Hepatocyte (in vitro differentiated cells): ENCODE measurements at regions not wholly inside any gene's neighbourhood (a gene's known extent, or its start where the extent isn't known, plus 50 kb on each side); places are given as distances from the start of the nearest gene placed in this dataset.

Experiments
- DNase-seq: peaks from one replicate; pipeline ENCODE4 v3.0.0-alpha.2; 2016; ENCODE audit warnings: low spot score
- H2AFZ ChIP-seq: fragments of 200-600 bp; sonication (generic); 2 replicates; pipeline ENCODE4 v1.6.0; 2016; ENCODE audit warnings: antibody characterized with exemption, mild to moderate bottlenecking
- H3K27ac ChIP-seq: fragments of 200-600 bp; sonication (generic); 2 replicates; pipeline ENCODE4 v1.5.1; 2016; ENCODE audit warnings: mild to moderate bottlenecking
- H3K27me3 ChIP-seq: fragments of 200-600 bp; sonication (generic); 2 replicates; pipeline ENCODE4 v1.6.1; 2016
- H3K36me3 ChIP-seq: fragments of 200-600 bp; sonication (generic); replicated peaks from 2 replicates; pipeline ENCODE4 v1.5.1; 2016; ENCODE audit warnings: low read depth; ENCODE audit not compliant: insufficient read depth
- H3K4me1 ChIP-seq: fragments of 200-600 bp; sonication (generic); 2 replicates; pipeline ENCODE4 v1.5.1; 2016; ENCODE audit warnings: mild to moderate bottlenecking, moderate library complexity; ENCODE audit not compliant: insufficient read depth
- H3K4me2 ChIP-seq: fragments of 200-600 bp; sonication (generic); 2 replicates; pipeline ENCODE4 v1.6.0; 2016
- H3K4me3 ChIP-seq: fragments of 200-600 bp; sonication (generic); 2 replicates; pipeline ENCODE4 v1.5.1; 2016; ENCODE audit warnings: mild to moderate bottlenecking
- H3K79me2 ChIP-seq: fragments of 200-600 bp; sonication (generic); 2 replicates; pipeline ENCODE4 v1.6.0; 2017; ENCODE audit warnings: mild to moderate bottlenecking
- H3K9me2 ChIP-seq: fragments of 200-600 bp; sonication (generic); replicated peaks from 2 replicates; pipeline ENCODE4 v1.6.0; 2017; ENCODE audit warnings: mild to moderate bottlenecking; ENCODE audit not compliant: insufficient read depth
- H3K9me3 ChIP-seq: fragments of 200-600 bp; sonication (generic); 2 replicates; pipeline ENCODE4 v1.5.1; 2016; ENCODE audit warnings: low read depth, mild to moderate bottlenecking
- H4K20me1 ChIP-seq: fragments of 200-600 bp; sonication (generic); 2 replicates; pipeline ENCODE4 v1.6.0; 2016; ENCODE audit warnings: mild to moderate bottlenecking; ENCODE audit not compliant: insufficient read depth, poor library complexity, severe bottlenecking
- CTCF ChIP-seq: fragments of 200-600 bp; sonication (generic); IDR thresholded peaks from 2 replicates; pipeline ENCODE4 v1.5.1; 2016; ENCODE audit warnings: antibody characterized with exemption, mild to moderate bottlenecking; ENCODE audit not compliant: poor library complexity
- EZH2 ChIP-seq: fragments of 200-600 bp; sonication (generic); IDR thresholded peaks from 2 replicates; pipeline ENCODE4 v1.6.1; 2016; ENCODE audit warnings: antibody characterized with exemption, mild to moderate bottlenecking, borderline replicate concordance
- EZH2phosphoT487 ChIP-seq: fragments of 200-600 bp; sonication (generic); IDR thresholded peaks from one replicate; pipeline ENCODE4 v1.6.1; 2018; ENCODE audit warnings: antibody characterized with exemption, mild to moderate bottlenecking, low read depth, moderate library complexity; ENCODE audit not compliant: unreplicated experiment, severe bottlenecking
- WGBS: methylation state at CpG from one replicate; pipeline ENCODE4 v1.1.6; 2016; ENCODE audit warnings: low lambda C conversion rate; ENCODE audit errors: missing lambda C conversion rate; 5-methylcytosine and 5-hydroxymethylcytosine counted together

DNA sequence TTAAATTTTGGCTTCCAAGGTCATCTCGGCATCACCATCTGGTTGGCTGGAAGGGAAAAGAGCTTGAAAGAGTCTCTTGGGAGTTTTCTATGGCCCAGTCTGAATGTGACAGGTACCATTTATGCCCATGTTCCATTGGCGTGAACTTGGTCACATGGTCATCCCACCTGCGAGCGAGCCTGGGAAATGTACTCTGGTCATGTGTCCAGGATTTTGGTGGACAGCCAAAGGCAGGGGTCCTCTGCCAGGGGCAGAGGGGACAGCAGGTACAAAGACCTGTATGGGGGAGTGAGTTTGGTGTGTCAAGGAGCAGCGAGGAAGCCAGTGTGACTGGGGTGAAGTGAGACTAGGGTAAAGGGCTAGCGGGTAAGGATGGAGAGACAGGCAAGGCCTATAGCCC, 112.6 kb downstream of the CDC5L start:
- H3K27ac ChIP-seq: no peak overlapping the region
- no peaks in the 10 kb centered on the region for H3K79me2 ChIP-seq
- no peak overlapping the region for H2AFZ ChIP-seq
- no peaks in the 10 kb centered on the region for H3K9me3 ChIP-seq
- 97% methylated on average over 6 of the region's 6 CpGs for WGBS
- no peaks in the 10 kb centered on the region for H3K27me3 ChIP-seq
- H3K4me2 ChIP-seq: no peak overlapping the region
- H3K9me2 ChIP-seq: no peaks in the 10 kb centered on the region
- TF ChIP-seq CTCF (no peak), EZH2phosphoT487 (no peak), EZH2 (no peak)
- H4K20me1 ChIP-seq: no peaks in the 10 kb centered on the region
- no peaks in the 10 kb centered on the region for H3K36me3 ChIP-seq
- no peak overlapping the region for H3K4me3 ChIP-seq
- no peaks in the 10 kb centered on the region for H3K4me1 ChIP-seq
- DNase-seq: no peak

GRCh38 chr6:44503471-44503870, 116.0 kb downstream of the CDC5L start:
- H3K4me3 ChIP-seq: no peak overlapping the region
- H3K27me3 ChIP-seq: no peaks in the 10 kb centered on the region
- no peaks in the 10 kb centered on the region for H3K79me2 ChIP-seq
- H3K4me2 ChIP-seq: no peak overlapping the region
- no peak overlapping the region for H2AFZ ChIP-seq
- no peaks in the 10 kb centered on the region for H3K9me3 ChIP-seq
- no peaks in the 10 kb centered on the region for H3K4me1 ChIP-seq
- TF ChIP-seq EZH2phosphoT487: no peak
- no peak for TF ChIP-seq EZH2
- no peak for TF ChIP-seq CTCF
- no peaks in the 10 kb centered on the region for H3K36me3 ChIP-seq
- H4K20me1 ChIP-seq: no peaks in the 10 kb centered on the region
- WGBS: 92% methylated on average over 4 of the region's 4 CpGs
- no peaks in the 10 kb centered on the region for H3K9me2 ChIP-seq
- DNase-seq: no peak
- H3K27ac ChIP-seq: no peak overlapping the region

DNA sequence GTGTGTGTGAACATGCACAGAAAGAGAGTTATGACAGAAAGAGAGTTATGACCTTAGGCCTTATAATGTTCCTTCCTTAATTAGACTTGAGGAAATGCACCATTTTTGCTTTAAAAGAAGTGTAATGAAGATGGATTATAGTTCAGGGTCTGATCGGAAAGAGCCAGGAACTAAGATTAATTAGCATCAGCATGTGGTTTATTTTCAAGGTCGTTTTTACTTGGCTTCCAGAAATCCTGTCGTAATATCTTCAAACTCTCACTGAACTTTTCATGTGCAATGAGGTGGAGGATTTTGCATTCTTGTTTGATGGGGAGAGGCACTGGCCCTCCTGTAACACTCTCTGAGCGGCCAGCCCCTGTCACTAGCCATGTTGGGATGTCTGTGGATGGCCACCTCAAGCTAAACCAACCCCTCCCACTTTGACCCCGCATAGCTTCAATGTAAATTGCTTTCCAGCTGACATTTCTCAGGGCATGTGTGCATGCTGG, 116.8 kb downstream of the CDC5L start:
- Histone ChIP-seq H3K36me3 (no peaks in the 10 kb centered on the region), H3K9me2 (no peaks in the 10 kb centered on the region), H3K27ac (no peak overlapping the region), H3K79me2 (no peaks in the 10 kb centered on the region), H3K4me1 (no peaks in the 10 kb centered on the region), H3K9me3 (no peaks in the 10 kb centered on the region), H3K27me3 (no peaks in the 10 kb centered on the region), H2AFZ (no peak overlapping the region), H3K4me2 (no peak overlapping the region), H4K20me1 (no peaks in the 10 kb centered on the region), H3K4me3 (no peak overlapping the region)
- WGBS: 74% methylated on average over 5 of the region's 5 CpGs
- no peak for TF ChIP-seq EZH2
- TF ChIP-seq CTCF: no peak
- TF ChIP-seq EZH2phosphoT487: no peak
- DNase-seq: no peak

- H3K9me2 ChIP-seq: no peaks in the 10 kb centered on the region
- H3K4me1 ChIP-seq: no peaks in the 10 kb centered on the region
- TF ChIP-seq EZH2phosphoT487 (no peak), EZH2 (no peak), CTCF (no peak)
- H3K27ac ChIP-seq: no peak overlapping the region
- H4K20me1 ChIP-seq: no peaks in the 10 kb centered on the region
- H3K36me3 ChIP-seq: no peaks in the 10 kb centered on the region
- no peak overlapping the region for H3K4me3 ChIP-seq
- no peaks in the 10 kb centered on the region for H3K79me2 ChIP-seq
- H3K4me2 ChIP-seq: no peak overlapping the region
- H2AFZ ChIP-seq: no peak overlapping the region
- 77% methylated on average over 4 of the region's 4 CpGs for WGBS
- no peaks in the 10 kb centered on the region for H3K9me3 ChIP-seq
- no peak for DNase-seq
- H3K27me3 ChIP-seq: no peaks in the 10 kb centered on the region
Observed at GRCh38 chr6:44505751-44506150, 118.2 kb downstream of the CDC5L start.
